ENCODE measurements at regions not wholly inside any gene's neighbourhood (a gene's known extent, or its start where the extent isn't known, plus 50 kb on each side); places are given as distances from the start of the nearest gene placed in this dataset.

GRCh38 chr12:93996321-93996720 lies 152.1 kb upstream of the PLXNC1 start:
- H2AK5ac ChIP-seq (ENCODE audit: insufficient read length, low read length), result no peak overlapping the region
- H2BK5ac ChIP-seq (ENCODE audit: insufficient read length, low read length), result no peak overlapping the region
- Mint-ChIP-seq H3K36me3 (ENCODE audit: insufficient read depth in 1 of 3, low read depth in 3 of 3) (peaks cover 0 to 10% (median 3%) of the 10 kb centered on the region in 3 experiments; a peak in 5 of 7 replicates), H3K9me3 (peaks cover 5 to 12% of the 10 kb centered on the region in 2 experiments; a peak in 3 of 5 replicates), H3K4me1 (peaks cover under 1 to 2% of the 10 kb centered on the region in 2 experiments; a peak in 1 of 4 replicates), H3K27ac (no peak overlapping the region), H3K4me3 (no peak overlapping the region), H3K27me3 (ENCODE audit: low read depth) (no peaks in the 10 kb centered on the region; the same call in 1 of the 2 replicates)
- H3K79me2 ChIP-seq (ENCODE audit: insufficient read depth, low read length), result no peaks in the 10 kb centered on the region
- no peaks in the 10 kb centered on the region for H3K23me2 ChIP-seq (ENCODE audit: insufficient read length, low read depth, low read length, poor library complexity, severe bottlenecking)
- no peaks in the 10 kb centered on the region for H3K79me1 ChIP-seq (ENCODE audit: insufficient read depth, low read depth, low read length, poor library complexity, severe bottlenecking)
- WGBS (ENCODE audit: extremely low coverage, insufficient read length, low lambda C conversion rate), result no CpG with 5 or more reads among the region's 1 CpG
- no peak for DNase-seq
- no peak overlapping the region for H4K91ac ChIP-seq (ENCODE audit: insufficient read length, low read depth, low read length)
- H3K18ac ChIP-seq (ENCODE audit: insufficient read length, low read depth, low read length), result no peak overlapping the region
- H4K8ac ChIP-seq (replicated peaks; ENCODE audit: insufficient read length, low read depth, low read length), result no peak overlapping the region
- no peak overlapping the region for H3K9ac ChIP-seq (ENCODE audit: extremely low read depth, insufficient read length, low read length)
- no peaks in the 10 kb centered on the region for H3K9me3 ChIP-seq (ENCODE audit: control insufficient read depth, low read depth, low read length)
- H3K56ac ChIP-seq (ENCODE audit: insufficient read length, low read depth, low read length), result no peak overlapping the region
- H4K20me1 ChIP-seq (ENCODE audit: control insufficient read depth, insufficient read depth, insufficient read length), result no peaks in the 10 kb centered on the region
- H2BK20ac ChIP-seq (ENCODE audit: low read depth, low read length, poor library complexity, severe bottlenecking), result no peak overlapping the region
- no peak overlapping the region for H3K4ac ChIP-seq (ENCODE audit: low read depth, low read length)
- no peak overlapping the region for H3K14ac ChIP-seq (ENCODE audit: insufficient read depth, low read length)
- no peak overlapping the region for H2BK120ac ChIP-seq (ENCODE audit: low read depth, low read length, poor library complexity, severe bottlenecking)
- H3K4me2 ChIP-seq (ENCODE audit: insufficient read depth, insufficient read length, low read length), result no peak overlapping the region
- no peak for TF ChIP-seq CTCF (conservative IDR thresholded peaks at IDR 0.05)
- no peak overlapping the region for H3K27ac ChIP-seq (ENCODE audit: insufficient read length, low read depth, low read length)
- no peaks in the 10 kb centered on the region for H3K27me3 ChIP-seq (ENCODE audit: insufficient read depth, low read length)
- H2AFZ ChIP-seq (ENCODE audit: low read length), result no peak overlapping the region
- no peak overlapping the region for H4K5ac ChIP-seq (ENCODE audit: insufficient read length, low read depth, low read length)
- H3T11ph ChIP-seq (ENCODE audit: low read length), result no peak overlapping the region
- H3K4me1 ChIP-seq (ENCODE audit: insufficient read depth, low read length), result no peaks in the 10 kb centered on the region
- no peak overlapping the region for H2BK15ac ChIP-seq (ENCODE audit: low read depth, low read length)
- no peak overlapping the region for H3K23ac ChIP-seq (ENCODE audit: insufficient read length, low read depth, low read length)
- no peak overlapping the region for H2BK12ac ChIP-seq (ENCODE audit: insufficient read length, low read depth, low read length)

All from H9 (cell line).